GM12891 (cell line): ENCODE measurements at regions not wholly inside any gene's neighbourhood (a gene's known extent, or its start where the extent isn't known, plus 50 kb on each side); places are given as distances from the start of the nearest gene placed in this dataset.

Experiments
- PAX5 ChIP-seq: IDR thresholded peaks from 2 replicates; pipeline ENCODE4 v1.6.1; 2011; ENCODE audit warnings: low read length, moderate library complexity, mild to moderate bottlenecking; ENCODE audit not compliant: insufficient read depth, severe bottlenecking
- POLR2A ChIP-seq: IDR thresholded peaks from 2 replicates; pipeline ENCODE4 v1.6.1; 2011; ENCODE audit warnings: low read depth, low read length, control low read depth
- POLR2AphosphoS5 ChIP-seq: IDR thresholded peaks from 2 replicates; pipeline ENCODE4 v1.6.1; 2011; ENCODE audit warnings: low read depth, low read length, control low read depth
- POU2F2 ChIP-seq: IDR thresholded peaks from 2 replicates; pipeline ENCODE4 v1.6.1; 2011; ENCODE audit warnings: low read depth, mild to moderate bottlenecking, control low read depth, low read length, moderate library complexity
- TAF1 ChIP-seq: IDR thresholded peaks from 2 replicates; pipeline ENCODE4 v1.6.1; 2011; ENCODE audit warnings: low read depth, low read length, control low read depth

DNA sequence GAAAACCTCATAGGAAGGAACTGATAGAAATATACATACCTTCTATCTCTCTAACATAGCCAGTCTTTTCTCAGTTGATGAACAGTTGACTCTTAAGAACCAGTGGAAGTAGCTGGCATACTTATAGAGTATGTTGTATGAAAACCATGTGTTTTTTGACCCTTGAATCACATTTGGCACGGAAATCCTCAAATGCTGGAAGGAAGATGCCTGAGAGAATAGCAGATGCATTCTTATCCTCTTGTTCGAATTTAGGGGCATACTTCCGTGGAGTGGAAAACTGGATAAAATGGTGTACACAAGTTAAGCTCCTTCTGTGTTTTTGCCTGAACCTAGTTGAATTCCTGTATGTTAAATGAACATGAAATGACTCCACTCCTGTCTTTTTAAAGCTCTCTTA lies 145.5 kb downstream of the PCDH7 start:
- TF ChIP-seq POLR2AphosphoS5 (no peak), POLR2A (no peak), POU2F2 (no peak), PAX5 (no peak), TAF1 (no peak)
